Right atrium auricular region (tissue), 2 donors: ENCODE measurements at regions not wholly inside any gene's neighbourhood (a gene's known extent, or its start where the extent isn't known, plus 50 kb on each side); places are given as distances from the start of the nearest gene placed in this dataset.

Source experiments
- DNase-seq: peaks from one replicate; pipeline ENCODE4 v3.0.0-alpha.2; 2019; ENCODE audit warnings: low spot score
- H3K27ac ChIP-seq, 2 donors: fragments of 200-600 bp; sonication (generic); 1 replicate in 1 of 2; 2 replicates in 1 of 2; pipeline ENCODE4 v1.5.1; 2016 to 2019
- H3K27me3 ChIP-seq, 2 donors: fragments of 200-600 bp; sonication (generic); one replicate each; pipeline versions ENCODE4 v1.5.1 to v1.6.0; 2017 to 2019
- H3K36me3 ChIP-seq: fragments of 200-600 bp; sonication (generic); one replicate; pipeline ENCODE4 v1.5.1; 2016
- H3K4me1 ChIP-seq, 2 donors: fragments of 200-600 bp; sonication (generic); one replicate each; pipeline versions ENCODE4 v1.5.1 to v1.6.0; 2017 to 2019
- H3K4me3 ChIP-seq, 2 donors: fragments of 200-600 bp; sonication (generic); 1 replicate in 1 of 2; 2 replicates in 1 of 2; pipeline ENCODE4 v1.5.1; 2017 to 2019; ENCODE audit warnings: mild to moderate bottlenecking in 1 of 2, moderate library complexity in 1 of 2
- H3K9me3 ChIP-seq, 2 donors: fragments of 200-600 bp; sonication (generic); one replicate each; pipeline ENCODE4 v1.5.1; 2019
- TF ChIP-seq, protein P1 (sequence below), 2 donors: fragments of 200-600 bp; sonication (generic); IDR thresholded peaks; one replicate each; pipeline ENCODE4 v1.5.1; 2019; ENCODE audit warnings: antibody characterized with exemption in 2 of 2

DNA sequence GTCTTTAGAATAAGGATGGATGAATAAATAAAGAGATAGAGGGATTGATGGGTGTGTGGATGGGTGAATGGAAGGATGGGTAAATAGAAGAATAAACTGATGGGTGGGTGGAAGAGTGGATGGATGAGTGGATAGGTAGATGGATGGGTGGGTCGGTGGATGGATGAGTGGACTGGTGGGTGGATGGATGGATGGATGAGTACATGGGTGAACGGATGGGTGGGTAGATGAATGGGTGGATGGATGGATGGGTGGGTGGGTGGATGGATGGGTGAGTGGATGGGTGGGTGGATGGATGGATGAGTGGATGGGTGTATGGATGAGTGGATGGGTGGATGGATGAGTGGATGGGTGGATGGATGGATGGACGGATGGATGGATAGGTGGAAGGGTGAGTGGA, 65.7 kb upstream of the FOXC1 start:
- Histone ChIP-seq H3K27me3 (no peaks in the 10 kb centered on the region), H3K36me3 (no peaks in the 10 kb centered on the region), H3K4me1 (no peaks in the 10 kb centered on the region), H3K27ac (no peak overlapping the region), H3K9me3 (no peaks in the 10 kb centered on the region), H3K4me3 (no peak overlapping the region)
- no peak for DNase-seq
- TF ChIP-seq, protein P1, sequence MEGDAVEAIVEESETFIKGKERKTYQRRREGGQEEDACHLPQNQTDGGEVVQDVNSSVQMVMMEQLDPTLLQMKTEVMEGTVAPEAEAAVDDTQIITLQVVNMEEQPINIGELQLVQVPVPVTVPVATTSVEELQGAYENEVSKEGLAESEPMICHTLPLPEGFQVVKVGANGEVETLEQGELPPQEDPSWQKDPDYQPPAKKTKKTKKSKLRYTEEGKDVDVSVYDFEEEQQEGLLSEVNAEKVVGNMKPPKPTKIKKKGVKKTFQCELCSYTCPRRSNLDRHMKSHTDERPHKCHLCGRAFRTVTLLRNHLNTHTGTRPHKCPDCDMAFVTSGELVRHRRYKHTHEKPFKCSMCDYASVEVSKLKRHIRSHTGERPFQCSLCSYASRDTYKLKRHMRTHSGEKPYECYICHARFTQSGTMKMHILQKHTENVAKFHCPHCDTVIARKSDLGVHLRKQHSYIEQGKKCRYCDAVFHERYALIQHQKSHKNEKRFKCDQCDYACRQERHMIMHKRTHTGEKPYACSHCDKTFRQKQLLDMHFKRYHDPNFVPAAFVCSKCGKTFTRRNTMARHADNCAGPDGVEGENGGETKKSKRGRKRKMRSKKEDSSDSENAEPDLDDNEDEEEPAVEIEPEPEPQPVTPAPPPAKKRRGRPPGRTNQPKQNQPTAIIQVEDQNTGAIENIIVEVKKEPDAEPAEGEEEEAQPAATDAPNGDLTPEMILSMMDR (IDR thresholded peaks at IDR 0.05), result no peak

DNA sequence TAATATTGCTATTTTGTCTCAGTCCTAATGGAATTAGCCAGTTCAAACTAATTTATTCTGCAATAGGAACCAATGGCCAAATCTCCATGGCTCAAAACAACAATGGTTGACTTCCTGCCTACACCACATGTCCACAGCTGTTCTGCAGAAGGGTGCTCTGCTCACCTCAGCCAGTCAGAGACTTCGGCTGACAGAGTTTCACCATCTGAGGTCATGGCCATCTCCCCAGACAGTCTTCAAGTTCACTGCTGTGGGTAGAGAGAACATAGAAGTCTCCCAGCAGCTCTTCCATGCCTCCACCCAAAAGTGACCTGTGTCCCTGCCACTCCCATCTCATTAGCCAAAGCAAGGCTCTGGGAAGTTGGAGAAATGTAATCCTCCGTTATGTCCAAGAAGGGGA, 65.1 kb upstream of the FOXC1 start:
- H3K27me3 ChIP-seq, result no peaks in the 10 kb centered on the region
- TF ChIP-seq, protein P1 (IDR thresholded peaks at IDR 0.05), result no peak
- H3K4me3 ChIP-seq, result no peak overlapping the region
- no peaks in the 10 kb centered on the region for H3K36me3 ChIP-seq
- no peaks in the 10 kb centered on the region for H3K4me1 ChIP-seq
- no peak for DNase-seq
- H3K9me3 ChIP-seq, result no peaks in the 10 kb centered on the region
- no peak overlapping the region for H3K27ac ChIP-seq

DNA sequence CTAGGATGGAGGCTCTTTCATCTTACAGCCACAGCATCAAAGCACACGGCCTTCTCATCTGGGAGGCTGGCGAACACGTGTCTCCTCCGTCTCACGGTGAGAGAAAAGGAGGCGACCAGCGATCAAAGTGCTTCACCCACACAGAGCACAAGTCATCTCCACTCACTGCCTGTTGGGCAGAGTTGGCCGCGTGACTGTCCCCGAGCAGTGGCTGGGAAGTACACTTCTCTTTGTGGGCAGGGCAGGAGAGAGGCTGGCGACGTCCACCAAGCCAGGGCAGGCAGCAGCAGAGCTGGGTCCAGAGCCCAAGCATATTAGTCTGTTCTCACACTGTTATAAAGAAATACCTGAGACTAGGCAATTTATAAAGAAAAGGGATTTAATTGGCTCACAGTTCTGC, 64.1 kb upstream of the FOXC1 start:
- no peaks in the 10 kb centered on the region for H3K27me3 ChIP-seq
- TF ChIP-seq, protein P1 (IDR thresholded peaks at IDR 0.05), result no peak
- H3K36me3 ChIP-seq, result no peaks in the 10 kb centered on the region
- no peak for DNase-seq
- H3K4me1 ChIP-seq, result no peaks in the 10 kb centered on the region
- H3K4me3 ChIP-seq, result no peak overlapping the region
- no peak overlapping the region for H3K27ac ChIP-seq
- H3K9me3 ChIP-seq, result no peaks in the 10 kb centered on the region

DNA sequence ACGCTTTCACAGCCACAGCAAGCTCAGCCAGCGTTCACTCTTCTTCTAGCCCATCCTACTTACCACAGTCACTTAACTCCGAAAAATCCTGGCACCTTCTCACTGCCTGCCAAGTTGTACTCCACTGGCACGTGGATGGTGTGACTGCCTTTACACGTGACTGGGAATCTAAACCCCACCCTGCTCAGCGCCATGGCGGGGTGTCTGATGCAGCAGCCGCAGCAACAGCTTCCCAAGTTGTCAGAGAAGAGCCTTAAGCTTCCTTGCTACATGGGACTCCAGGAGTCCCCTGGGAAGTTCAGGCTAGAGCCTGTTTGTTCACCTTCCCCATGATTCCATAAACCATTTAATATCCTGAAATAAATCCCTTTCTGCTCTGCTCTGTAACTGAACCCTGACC, 61.9 kb upstream of the FOXC1 start:
- TF ChIP-seq, protein P1 (IDR thresholded peaks at IDR 0.05), result no peak

DNA sequence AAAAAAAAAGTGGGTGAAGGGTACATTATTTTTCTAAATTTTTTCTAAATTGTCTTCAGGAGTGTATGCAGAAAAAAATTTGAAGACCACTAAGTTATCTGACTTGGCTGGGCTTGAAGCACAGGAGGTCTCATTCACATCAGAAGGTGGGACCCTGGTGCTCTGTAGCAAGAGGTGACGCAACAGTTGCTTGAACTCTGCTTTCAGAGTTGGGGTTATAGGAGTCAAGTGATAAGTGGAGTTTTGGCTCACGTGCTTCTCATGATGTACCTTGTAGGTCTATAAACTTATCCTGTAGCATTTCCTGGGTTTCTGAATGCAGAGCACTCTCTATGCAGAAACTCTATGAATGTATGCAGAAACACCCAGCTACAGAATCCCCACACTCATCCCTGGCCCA, 58.5 kb upstream of the FOXC1 start:
- Histone ChIP-seq H3K4me3 (no peak overlapping the region), H3K4me1 (no peaks in the 10 kb centered on the region), H3K27me3 (no peaks in the 10 kb centered on the region), H3K9me3 (no peaks in the 10 kb centered on the region), H3K27ac (no peak overlapping the region), H3K36me3 (no peaks in the 10 kb centered on the region)
- TF ChIP-seq, protein P1 (IDR thresholded peaks at IDR 0.05), result no peak
- no peak for DNase-seq

More for the DNA sequence above, 61.9 kb upstream of the FOXC1 start:
- no peak overlapping the region for H3K4me3 ChIP-seq
- no peaks in the 10 kb centered on the region for H3K36me3 ChIP-seq
- H3K27me3 ChIP-seq, result no peaks in the 10 kb centered on the region
- no peak overlapping the region for H3K27ac ChIP-seq
- no peaks in the 10 kb centered on the region for H3K4me1 ChIP-seq
- H3K9me3 ChIP-seq, result no peaks in the 10 kb centered on the region
- DNase-seq, result no peak

DNA sequence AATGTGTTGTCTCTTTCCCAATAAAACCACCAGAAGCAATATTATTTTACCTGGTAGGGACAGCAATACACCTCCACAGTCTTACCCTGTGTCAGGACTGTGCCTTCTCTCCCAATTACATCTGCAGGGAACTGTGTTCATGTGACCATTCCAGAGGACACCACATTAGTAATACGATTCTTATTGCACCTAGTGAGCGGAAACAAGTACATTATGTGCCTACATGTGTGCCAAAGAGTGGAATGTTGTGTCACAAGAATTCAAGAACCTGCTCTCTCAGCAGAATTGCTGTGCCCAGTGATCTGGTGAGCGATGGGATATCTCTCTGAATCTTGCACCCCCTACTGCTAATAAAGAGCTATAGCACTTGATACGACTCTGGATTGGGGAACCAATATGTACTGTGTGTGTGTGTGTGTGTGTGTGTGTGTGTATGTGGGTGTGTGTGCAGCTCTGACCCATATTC, 57.4 kb upstream of the FOXC1 start:
- Histone ChIP-seq H3K27me3 (no peaks in the 10 kb centered on the region), H3K36me3 (no peaks in the 10 kb centered on the region), H3K9me3 (no peaks in the 10 kb centered on the region), H3K4me3 (no peak overlapping the region), H3K27ac (no peak overlapping the region), H3K4me1 (no peaks in the 10 kb centered on the region)
- TF ChIP-seq, protein P1 (IDR thresholded peaks at IDR 0.05), result no peak
- DNase-seq, result no peak
